Activated B cell treated with CpG ODN at 0.5 μM for 24 hours (primary cell): ENCODE measurements at regions not wholly inside any gene's neighbourhood (a gene's known extent, or its start where the extent isn't known, plus 50 kb on each side); places are given as distances from the start of the nearest gene placed in this dataset.

ENCODE experiments used
- ATAC-seq: fragments of 200-7000 bp; cut with Tn5 transposase; one replicate; pipeline ENCODE4 v1.10.0; 2021; ENCODE audit warnings: low read depth, mild to moderate bottlenecking, moderate library complexity
- CTCF ChIA-PET: fragments of 350-600 bp; sonication (Branson Sonifier 250); formaldehyde crosslinking; loops from one replicate; lab custom pipeline; 2021; ENCODE audit warnings: antibody characterized with exemption; lab: Charles Lee
- POLR2A ChIA-PET: fragments of 350-600 bp; sonication (Branson Sonifier 250); formaldehyde crosslinking; loops from one replicate; lab custom pipeline; 2021; ENCODE audit warnings: antibody characterized with exemption; lab: Charles Lee
- DNase-seq: peaks from one replicate; pipeline ENCODE4 v3.0.0; 2022
- H3K27ac Mint-ChIP-seq: one replicate; pipeline ENCODE4 v1.8.0; 2020; ENCODE audit warnings: mixed read lengths
- H3K27me3 Mint-ChIP-seq: one replicate; pipeline ENCODE4 v1.8.0; 2021; ENCODE audit warnings: mixed read lengths
- H3K36me3 Mint-ChIP-seq: one replicate; pipeline ENCODE4 v1.8.0; 2021; ENCODE audit warnings: low read depth, mixed read lengths
- H3K4me1 Mint-ChIP-seq: one replicate; pipeline ENCODE4 v1.8.0; 2021; ENCODE audit warnings: mixed read lengths
- H3K4me3 Mint-ChIP-seq: one replicate; pipeline ENCODE4 v1.8.0; 2020; ENCODE audit warnings: mild to moderate bottlenecking, mixed read lengths
- H3K9me3 Mint-ChIP-seq: one replicate; pipeline ENCODE4 v1.8.0; 2020; ENCODE audit warnings: mixed read lengths
- intact Hi-C: fragments of 100-400 bp; cut with micrococcal nuclease; formaldehyde crosslinking; loops from one replicate; pipeline ENCODE4 v1.15.1; 2024
- TF ChIP-seq, protein P1 (sequence below): fragments of 200-600 bp; IDR thresholded peaks from one replicate; pipeline ENCODE4 v1.8.0; 2022; ENCODE audit warnings: antibody characterized with exemption, mild to moderate bottlenecking

GRCh38 chr10:123259081-123259480 is 104.9 kb downstream of the BUB3 start:
- Mint-ChIP-seq H3K4me1 (no peaks in the 10 kb centered on the region), H3K36me3 (no peaks in the 10 kb centered on the region), H3K27me3 (peaks cover 1% of the 10 kb centered on the region), H3K4me3 (no peak overlapping the region), H3K9me3 (no peaks in the 10 kb centered on the region), H3K27ac (no peak overlapping the region)
- no peak for ATAC-seq
- intact Hi-C loops, result no loop called here
- TF ChIP-seq, protein P1, sequence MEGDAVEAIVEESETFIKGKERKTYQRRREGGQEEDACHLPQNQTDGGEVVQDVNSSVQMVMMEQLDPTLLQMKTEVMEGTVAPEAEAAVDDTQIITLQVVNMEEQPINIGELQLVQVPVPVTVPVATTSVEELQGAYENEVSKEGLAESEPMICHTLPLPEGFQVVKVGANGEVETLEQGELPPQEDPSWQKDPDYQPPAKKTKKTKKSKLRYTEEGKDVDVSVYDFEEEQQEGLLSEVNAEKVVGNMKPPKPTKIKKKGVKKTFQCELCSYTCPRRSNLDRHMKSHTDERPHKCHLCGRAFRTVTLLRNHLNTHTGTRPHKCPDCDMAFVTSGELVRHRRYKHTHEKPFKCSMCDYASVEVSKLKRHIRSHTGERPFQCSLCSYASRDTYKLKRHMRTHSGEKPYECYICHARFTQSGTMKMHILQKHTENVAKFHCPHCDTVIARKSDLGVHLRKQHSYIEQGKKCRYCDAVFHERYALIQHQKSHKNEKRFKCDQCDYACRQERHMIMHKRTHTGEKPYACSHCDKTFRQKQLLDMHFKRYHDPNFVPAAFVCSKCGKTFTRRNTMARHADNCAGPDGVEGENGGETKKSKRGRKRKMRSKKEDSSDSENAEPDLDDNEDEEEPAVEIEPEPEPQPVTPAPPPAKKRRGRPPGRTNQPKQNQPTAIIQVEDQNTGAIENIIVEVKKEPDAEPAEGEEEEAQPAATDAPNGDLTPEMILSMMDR, result no peak
- no peak for DNase-seq
- POLR2A ChIA-PET, result no interaction called here
- CTCF ChIA-PET, result no interaction called here

DNA sequence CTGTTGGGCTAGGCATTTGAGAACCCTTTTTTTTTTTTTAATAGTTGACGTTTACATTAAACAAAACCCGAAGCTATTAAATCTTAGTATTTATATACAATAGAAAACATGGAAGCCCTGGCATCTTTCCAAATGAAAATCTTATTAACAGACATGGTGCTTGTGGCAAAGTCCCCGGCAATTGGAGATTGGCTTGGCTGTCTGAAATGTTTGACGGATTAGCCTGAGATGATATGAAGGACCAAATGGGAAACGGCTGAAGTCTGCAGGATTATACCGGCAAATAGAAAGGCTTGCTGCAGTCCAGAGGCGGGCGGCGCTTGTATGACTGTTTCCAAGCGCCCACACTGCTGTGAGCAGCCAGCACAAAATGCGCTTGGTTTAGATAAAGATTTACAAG is 105.6 kb downstream of the BUB3 start:
- no peak overlapping the region for H3K27ac Mint-ChIP-seq
- ATAC-seq, result no peak
- TF ChIP-seq, protein P1, result no peak

DNA sequence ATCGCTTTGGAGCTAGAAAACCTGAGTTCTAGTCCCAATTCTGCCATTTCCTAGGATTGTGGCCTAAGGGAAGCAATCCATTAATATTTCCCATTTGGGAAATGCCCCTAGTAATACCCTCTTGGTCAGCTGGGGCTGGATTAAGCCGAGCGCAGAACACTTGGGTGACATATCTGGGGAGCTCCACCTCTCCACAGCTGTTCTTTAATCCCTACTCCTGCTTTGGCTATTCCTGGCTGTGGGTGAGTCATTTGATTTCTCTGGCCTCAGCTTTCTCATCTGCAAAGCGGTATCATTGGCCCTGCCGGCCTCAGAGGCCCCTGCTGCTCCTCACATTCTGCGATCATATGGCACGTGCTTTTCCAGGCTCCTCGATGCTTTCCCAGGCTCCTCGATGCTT is 108.3 kb downstream of the BUB3 start:
- Mint-ChIP-seq H3K27ac (no peak overlapping the region), H3K4me3 (no peak overlapping the region), H3K9me3 (no peaks in the 10 kb centered on the region), H3K36me3 (no peaks in the 10 kb centered on the region), H3K27me3 (peaks cover 1% of the 10 kb centered on the region), H3K4me1 (no peaks in the 10 kb centered on the region)
- CTCF ChIA-PET, result no interaction called here
- POLR2A ChIA-PET, result no interaction called here
- ATAC-seq, result no peak
- TF ChIP-seq, protein P1, result no peak
- intact Hi-C loops, result no loop called here
- no peak for DNase-seq

More for the DNA sequence above, 105.6 kb downstream of the BUB3 start:
- Mint-ChIP-seq H3K4me1 (no peaks in the 10 kb centered on the region), H3K36me3 (no peaks in the 10 kb centered on the region), H3K9me3 (no peaks in the 10 kb centered on the region), H3K27me3 (peaks cover 1% of the 10 kb centered on the region), H3K4me3 (no peak overlapping the region)
- intact Hi-C loops, result no loop called here
- ChIA-PET CTCF (no interaction called here), POLR2A (no interaction called here)
- DNase-seq, result no peak

- H3K4me1 Mint-ChIP-seq, result no peaks in the 10 kb centered on the region
- H3K9me3 Mint-ChIP-seq, result no peaks in the 10 kb centered on the region
- ChIA-PET POLR2A (no interaction called here), CTCF (no interaction called here)
- no peak overlapping the region for H3K27ac Mint-ChIP-seq
- no peaks in the 10 kb centered on the region for H3K36me3 Mint-ChIP-seq
- intact Hi-C loops, result no loop called here
- peaks cover 5% of the 10 kb centered on the region for H3K27me3 Mint-ChIP-seq
- H3K4me3 Mint-ChIP-seq, result no peak overlapping the region
- DNase-seq (no peak), ATAC-seq (no peak)
- TF ChIP-seq, protein P1, result no peak
These were observed 112.8 kb downstream of the BUB3 start for GRCh38 chr10:123266971-123267370.

DNA sequence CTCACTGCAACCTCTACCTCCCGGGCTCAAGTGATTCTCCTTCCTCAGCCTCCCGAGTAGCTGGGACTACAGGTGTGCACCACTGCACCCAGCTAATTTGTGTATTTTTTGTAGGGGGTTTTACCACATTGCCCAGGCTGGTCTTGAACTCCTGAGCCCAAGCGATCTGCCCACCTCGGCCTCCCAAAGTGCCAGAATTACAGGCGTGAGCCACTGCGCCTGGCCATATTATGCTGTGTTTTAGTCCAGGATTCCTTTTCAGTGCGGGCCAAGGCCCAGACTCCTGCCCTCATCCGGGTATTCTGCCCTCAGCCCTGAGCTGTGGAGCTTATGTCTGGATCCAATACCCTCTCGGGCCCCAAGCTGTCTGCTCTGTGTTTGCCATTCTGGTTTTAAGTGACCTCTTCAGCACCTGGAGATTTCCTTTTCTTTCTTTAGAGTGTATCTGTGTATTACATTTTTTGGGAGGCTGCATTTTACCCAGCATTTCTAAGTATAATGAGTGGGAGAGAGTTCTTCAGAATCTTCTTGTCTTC is 114.9 kb downstream of the BUB3 start:
- DNase-seq, result no peak
- H3K36me3 Mint-ChIP-seq, result no peaks in the 10 kb centered on the region
- CTCF ChIA-PET, result no interaction called here
- no peaks in the 10 kb centered on the region for H3K4me1 Mint-ChIP-seq
- intact Hi-C loops, result no loop called here
- POLR2A ChIA-PET, result no interaction called here
- no peaks in the 10 kb centered on the region for H3K9me3 Mint-ChIP-seq
- H3K27ac Mint-ChIP-seq, result no peak overlapping the region
- TF ChIP-seq, protein P1, result no peak
- no peak for ATAC-seq
- H3K4me3 Mint-ChIP-seq, result no peak overlapping the region
- H3K27me3 Mint-ChIP-seq, result peaks cover 9% of the 10 kb centered on the region
